Mucosa of descending colon (tissue), 3 donors: ENCODE measurements at regions not wholly inside any gene's neighbourhood (a gene's known extent, or its start where the extent isn't known, plus 50 kb on each side); places are given as distances from the start of the nearest gene placed in this dataset.

Experiments used
- ATAC-seq: fragments of 200-7000 bp; cut with Tn5 transposase; one replicate; pipeline ENCODE4 v1.9.1; 2020; ENCODE audit warnings: mild to moderate bottlenecking, moderate library complexity
- DNase-seq, 3 donors: peaks; one replicate each; pipeline ENCODE4 v3.0.0-alpha.2; 2020
- H3K36me3 ChIP-seq: fragments of 200-600 bp; one replicate; pipeline ENCODE4 v1.8.0; 2021; ENCODE audit warnings: low read depth, mild to moderate bottlenecking
- H3K4me1 ChIP-seq: fragments of 200-600 bp; one replicate; pipeline ENCODE4 v1.8.0; 2021; ENCODE audit warnings: low read depth, mild to moderate bottlenecking
- H3K4me3 ChIP-seq: fragments of 200-600 bp; one replicate; pipeline ENCODE4 v1.8.0; 2021; ENCODE audit warnings: mild to moderate bottlenecking
- H3K9me3 ChIP-seq: fragments of 200-600 bp; one replicate; pipeline ENCODE4 v1.8.0; 2021; ENCODE audit warnings: mild to moderate bottlenecking
- intact Hi-C, 2 donors: fragments of 100-400 bp; cut with DNase I in 1 of 2; cut with micrococcal nuclease in 1 of 2; formaldehyde crosslinking; loops; one replicate each; pipeline versions ENCODE4 v1.11.0 to v1.11.1; 2022; cut with DNase I, micrococcal nuclease
- TF ChIP-seq, protein P1 (sequence below): fragments of 200-600 bp; IDR thresholded peaks from one replicate; pipeline ENCODE4 v1.8.0; 2022; ENCODE audit warnings: antibody characterized with exemption, mild to moderate bottlenecking
- donor health status: DM: no; HTN: no; CAD: no; lungs with moderate emphysema.
- donor health status: DM: no; HTN: no; CAD: no.
- donor health status: DM: no; HTN: yes; CAD: no.

GRCh38 chr21:43262427-43262826, 93.6 kb downstream of the CRYAA start:
- DNase-seq (peak in 1 of 3 donors; percentile 59), ATAC-seq (peak; percentile 64)
- H3K4me3 ChIP-seq, result no peak overlapping the region
- no peaks in the 10 kb centered on the region for H3K4me1 ChIP-seq
- TF ChIP-seq, protein P1, sequence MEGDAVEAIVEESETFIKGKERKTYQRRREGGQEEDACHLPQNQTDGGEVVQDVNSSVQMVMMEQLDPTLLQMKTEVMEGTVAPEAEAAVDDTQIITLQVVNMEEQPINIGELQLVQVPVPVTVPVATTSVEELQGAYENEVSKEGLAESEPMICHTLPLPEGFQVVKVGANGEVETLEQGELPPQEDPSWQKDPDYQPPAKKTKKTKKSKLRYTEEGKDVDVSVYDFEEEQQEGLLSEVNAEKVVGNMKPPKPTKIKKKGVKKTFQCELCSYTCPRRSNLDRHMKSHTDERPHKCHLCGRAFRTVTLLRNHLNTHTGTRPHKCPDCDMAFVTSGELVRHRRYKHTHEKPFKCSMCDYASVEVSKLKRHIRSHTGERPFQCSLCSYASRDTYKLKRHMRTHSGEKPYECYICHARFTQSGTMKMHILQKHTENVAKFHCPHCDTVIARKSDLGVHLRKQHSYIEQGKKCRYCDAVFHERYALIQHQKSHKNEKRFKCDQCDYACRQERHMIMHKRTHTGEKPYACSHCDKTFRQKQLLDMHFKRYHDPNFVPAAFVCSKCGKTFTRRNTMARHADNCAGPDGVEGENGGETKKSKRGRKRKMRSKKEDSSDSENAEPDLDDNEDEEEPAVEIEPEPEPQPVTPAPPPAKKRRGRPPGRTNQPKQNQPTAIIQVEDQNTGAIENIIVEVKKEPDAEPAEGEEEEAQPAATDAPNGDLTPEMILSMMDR, result no peak
- no peaks in the 10 kb centered on the region for H3K9me3 ChIP-seq
- intact Hi-C loops, result no loop called here
- H3K36me3 ChIP-seq, result no peaks in the 10 kb centered on the region
